ELR (cell line): ENCODE measurements at regions not wholly inside any gene's neighbourhood (a gene's known extent, or its start where the extent isn't known, plus 50 kb on each side); places are given as distances from the start of the nearest gene placed in this dataset.

Source experiments
- DNase-seq: peaks from one replicate; pipeline ENCODE4 v3.0.0-alpha.2; 2015; ENCODE audit warnings: low read depth

GRCh38 chr11:122172352-122173073 is 56.5 kb upstream of the BLID start:
- no peak for DNase-seq

- peak; percentile 95 for DNase-seq
Measured at GRCh38 chr11:122170815-122171475, 54.9 kb upstream of the BLID start.

- no peak for DNase-seq
Measured at GRCh38 chr11:122168218-122168617, 52.2 kb upstream of the BLID start.

GRCh38 chr11:122167100-122167499 is 51.1 kb upstream of the BLID start:
- DNase-seq, result peak; percentile 92

GRCh38 chr11:122165607-122166371 is 49.8 kb upstream of the BLID start:
- no peak for DNase-seq
